ENCODE measurements at regions not wholly inside any gene's neighbourhood (a gene's known extent, or its start where the extent isn't known, plus 50 kb on each side); places are given as distances from the start of the nearest gene placed in this dataset.

- TF ChIP-seq REST (IDR thresholded peaks at IDR 0.05) = no peak
- no peak for TF ChIP-seq CTCF (IDR thresholded peaks at IDR 0.05; ENCODE audit: low read depth, low read length, missing input control)
- no peak for TF ChIP-seq FOXA1 (IDR thresholded peaks at IDR 0.05)
- TF ChIP-seq ATF3 (IDR thresholded peaks at IDR 0.05) = no peak
- TF ChIP-seq TAF1 (conservative IDR thresholded peaks at IDR 0.05) = no peak
- TF ChIP-seq JUND (IDR thresholded peaks at IDR 0.05) = no peak
- no peak for TF ChIP-seq RXRA (IDR thresholded peaks at IDR 0.05)
- no peak for TF ChIP-seq RAD21 (IDR thresholded peaks at IDR 0.05)
- TF ChIP-seq GABPA (IDR thresholded peaks at IDR 0.05 in 1 of 2, conservative IDR thresholded peaks at IDR 0.05 in 1 of 2) = no peak
- TF ChIP-seq MAX (IDR thresholded peaks at IDR 0.05) = no peak
- TF ChIP-seq HNF4A (conservative IDR thresholded peaks at IDR 0.05) = no peak
- TF ChIP-seq HNF4G (IDR thresholded peaks at IDR 0.05) = no peak
- no peak for TF ChIP-seq EGR1 (IDR thresholded peaks at IDR 0.05; ENCODE audit: low read depth in 2 of 2)
- no peak for TF ChIP-seq SP1 (IDR thresholded peaks at IDR 0.05)
Measured at GRCh38 chr9:124132671-124133147, 121.1 kb downstream of the LHX2 start.

All from liver (tissue), 3 donors.